ENCODE measurements at regions not wholly inside any gene's neighbourhood (a gene's known extent, or its start where the extent isn't known, plus 50 kb on each side); places are given as distances from the start of the nearest gene placed in this dataset.

DNA sequence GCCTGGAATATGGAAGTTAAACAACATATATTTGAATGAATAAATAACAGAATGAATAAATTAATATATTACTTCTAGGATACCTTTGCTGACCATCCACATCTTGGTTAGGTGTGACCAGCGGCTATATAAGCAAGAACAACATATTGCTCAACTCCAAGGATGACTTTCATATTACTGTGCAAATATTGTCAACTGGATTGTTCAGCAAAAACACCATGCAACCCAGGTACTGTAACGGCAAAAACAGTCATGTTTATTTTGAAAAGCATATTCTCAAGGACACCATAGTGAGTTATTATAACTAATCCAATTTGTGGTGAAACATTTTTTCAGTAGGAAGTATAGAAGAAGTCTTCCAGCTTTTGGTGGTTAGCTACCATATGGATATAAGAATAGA, 907.9 kb downstream of the IGSF11 start:
- no peaks in the 10 kb centered on the region for H3K36me3 ChIP-seq (ENCODE audit: control insufficient read depth, insufficient read depth, low read length)
- no peak overlapping the region for H3K4me3 ChIP-seq (ENCODE audit: low read depth, low read length)
- no peaks in the 10 kb centered on the region for H3K4me1 Mint-ChIP-seq (ENCODE audit: low read depth, unreplicated experiment)
- no peak for DNase-seq
- TF ChIP-seq, protein P1, sequence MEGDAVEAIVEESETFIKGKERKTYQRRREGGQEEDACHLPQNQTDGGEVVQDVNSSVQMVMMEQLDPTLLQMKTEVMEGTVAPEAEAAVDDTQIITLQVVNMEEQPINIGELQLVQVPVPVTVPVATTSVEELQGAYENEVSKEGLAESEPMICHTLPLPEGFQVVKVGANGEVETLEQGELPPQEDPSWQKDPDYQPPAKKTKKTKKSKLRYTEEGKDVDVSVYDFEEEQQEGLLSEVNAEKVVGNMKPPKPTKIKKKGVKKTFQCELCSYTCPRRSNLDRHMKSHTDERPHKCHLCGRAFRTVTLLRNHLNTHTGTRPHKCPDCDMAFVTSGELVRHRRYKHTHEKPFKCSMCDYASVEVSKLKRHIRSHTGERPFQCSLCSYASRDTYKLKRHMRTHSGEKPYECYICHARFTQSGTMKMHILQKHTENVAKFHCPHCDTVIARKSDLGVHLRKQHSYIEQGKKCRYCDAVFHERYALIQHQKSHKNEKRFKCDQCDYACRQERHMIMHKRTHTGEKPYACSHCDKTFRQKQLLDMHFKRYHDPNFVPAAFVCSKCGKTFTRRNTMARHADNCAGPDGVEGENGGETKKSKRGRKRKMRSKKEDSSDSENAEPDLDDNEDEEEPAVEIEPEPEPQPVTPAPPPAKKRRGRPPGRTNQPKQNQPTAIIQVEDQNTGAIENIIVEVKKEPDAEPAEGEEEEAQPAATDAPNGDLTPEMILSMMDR (IDR thresholded peaks at IDR 0.05; ENCODE audit: insufficient read depth in 1 of 2, low read depth in 1 of 2, low read length in 1 of 2, severe bottlenecking in 1 of 2, unreplicated experiment in 1 of 2), result no peak
- intact Hi-C loops (cut with micrococcal nuclease; ENCODE audit: unreplicated experiment), result no loop called here
- no TSS peak for BruUV-seq (replicated peaks)
- H3K9me3 ChIP-seq, result no peaks in the 10 kb centered on the region
- ChIA-PET CTCF (no interaction called here), POLR2A (no interaction called here)
- no peaks in the 10 kb centered on the region for H3K27me3 Mint-ChIP-seq (ENCODE audit: insufficient read depth, unreplicated experiment)
- no peaks in the 10 kb centered on the region for H3K4me1 ChIP-seq
- no peaks in the 10 kb centered on the region for H3K36me3 Mint-ChIP-seq (ENCODE audit: insufficient read depth, unreplicated experiment)
- H3K4me3 Mint-ChIP-seq (ENCODE audit: unreplicated experiment), result no peak overlapping the region
- no peak overlapping the region for H3K27ac Mint-ChIP-seq (ENCODE audit: unreplicated experiment)
- no peaks in the 10 kb centered on the region for H3K9me3 Mint-ChIP-seq (ENCODE audit: unreplicated experiment)
- no peaks in the 10 kb centered on the region for H3K27me3 ChIP-seq (replicated peaks; ENCODE audit: control insufficient read depth, insufficient read depth, low read length)

DNA sequence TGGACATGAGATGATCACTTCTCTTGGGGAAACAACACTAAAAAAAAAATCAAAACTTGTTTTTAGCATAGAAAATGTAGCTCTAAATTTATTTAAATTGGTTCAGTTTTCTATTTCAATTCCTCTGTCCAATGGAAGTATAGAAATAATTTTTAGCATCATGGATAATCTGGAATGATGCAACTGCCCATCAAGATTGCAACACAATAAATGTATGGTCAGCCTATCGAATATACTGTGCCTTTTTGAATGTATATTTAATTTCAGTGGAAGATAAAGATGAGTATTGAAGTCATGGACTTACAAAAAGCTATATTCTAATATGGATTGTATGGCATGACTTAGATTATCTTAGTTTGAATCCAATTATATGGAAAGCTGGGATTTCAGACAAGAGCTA, 906.7 kb downstream of the IGSF11 start:
- Mint-ChIP-seq H3K4me3 (ENCODE audit: unreplicated experiment) (no peak overlapping the region), H3K36me3 (ENCODE audit: insufficient read depth, unreplicated experiment) (no peaks in the 10 kb centered on the region), H3K9me3 (ENCODE audit: unreplicated experiment) (no peaks in the 10 kb centered on the region), H3K27ac (ENCODE audit: unreplicated experiment) (no peak overlapping the region), H3K27me3 (ENCODE audit: insufficient read depth, unreplicated experiment) (peaks cover under 1% of the 10 kb centered on the region), H3K4me1 (ENCODE audit: low read depth, unreplicated experiment) (no peaks in the 10 kb centered on the region)
- no peaks in the 10 kb centered on the region for H3K27me3 ChIP-seq (replicated peaks; ENCODE audit: control insufficient read depth, insufficient read depth, low read length)
- TF ChIP-seq, protein P1 (IDR thresholded peaks at IDR 0.05; ENCODE audit: insufficient read depth in 1 of 2, low read depth in 1 of 2, low read length in 1 of 2, severe bottlenecking in 1 of 2, unreplicated experiment in 1 of 2), result no peak
- no peak overlapping the region for H3K4me3 ChIP-seq (ENCODE audit: low read depth, low read length)
- CTCF ChIA-PET, result no interaction called here
- intact Hi-C loops (cut with micrococcal nuclease; ENCODE audit: unreplicated experiment), result no loop called here
- POLR2A ChIA-PET, result no interaction called here
- DNase-seq, result no peak
- H3K36me3 ChIP-seq (ENCODE audit: control insufficient read depth, insufficient read depth, low read length), result no peaks in the 10 kb centered on the region
- no peaks in the 10 kb centered on the region for H3K4me1 ChIP-seq
- H3K9me3 ChIP-seq, result no peaks in the 10 kb centered on the region
- BruUV-seq (replicated peaks), result no TSS peak

DNA sequence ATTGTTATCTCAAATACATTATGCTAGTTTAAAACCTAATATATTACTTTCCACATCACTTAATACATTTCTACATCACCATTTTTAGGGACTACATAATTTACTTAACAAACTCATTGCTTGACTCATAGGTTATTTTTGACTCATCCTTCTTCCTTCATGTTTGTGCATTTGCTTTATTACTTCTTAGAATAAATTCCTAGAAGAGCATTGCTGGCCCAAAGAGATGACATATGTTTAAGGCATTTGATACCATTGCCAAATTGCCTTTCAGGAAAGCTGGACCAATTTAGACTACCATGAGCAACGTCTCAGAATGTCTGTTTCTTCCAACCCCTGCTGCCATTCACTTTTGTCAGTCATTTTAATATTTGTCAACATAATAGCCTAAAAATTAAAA, 905.8 kb downstream of the IGSF11 start:
- H3K27me3 Mint-ChIP-seq (ENCODE audit: insufficient read depth, unreplicated experiment), result peaks cover 4% of the 10 kb centered on the region
- no peaks in the 10 kb centered on the region for H3K4me1 Mint-ChIP-seq (ENCODE audit: low read depth, unreplicated experiment)
- POLR2A ChIA-PET, result no interaction called here
- H3K9me3 ChIP-seq, result no peaks in the 10 kb centered on the region
- H3K4me3 Mint-ChIP-seq (ENCODE audit: unreplicated experiment), result no peak overlapping the region
- H3K36me3 Mint-ChIP-seq (ENCODE audit: insufficient read depth, unreplicated experiment), result no peaks in the 10 kb centered on the region
- intact Hi-C loops (cut with micrococcal nuclease; ENCODE audit: unreplicated experiment), result no loop called here
- no peak overlapping the region for H3K27ac Mint-ChIP-seq (ENCODE audit: unreplicated experiment)
- H3K9me3 Mint-ChIP-seq (ENCODE audit: unreplicated experiment), result no peaks in the 10 kb centered on the region
- TF ChIP-seq, protein P1 (IDR thresholded peaks at IDR 0.05; ENCODE audit: insufficient read depth in 1 of 2, low read depth in 1 of 2, low read length in 1 of 2, severe bottlenecking in 1 of 2, unreplicated experiment in 1 of 2), result no peak
- no peak for DNase-seq
- BruUV-seq (replicated peaks), result no TSS peak
- H3K4me1 ChIP-seq, result no peaks in the 10 kb centered on the region
- H3K27me3 ChIP-seq (replicated peaks; ENCODE audit: control insufficient read depth, insufficient read depth, low read length), result no peaks in the 10 kb centered on the region
- no peak overlapping the region for H3K4me3 ChIP-seq (ENCODE audit: low read depth, low read length)
- CTCF ChIA-PET, result no interaction called here
- no peaks in the 10 kb centered on the region for H3K36me3 ChIP-seq (ENCODE audit: control insufficient read depth, insufficient read depth, low read length)
